ENCODE measurements at regions not wholly inside any gene's neighbourhood (a gene's known extent, or its start where the extent isn't known, plus 50 kb on each side); places are given as distances from the start of the nearest gene placed in this dataset.
"Not testable (repeated sequence)": the region's sequence is repeated elsewhere in the genome, so short reads cannot be mapped to it uniquely, and the experiment has no call there.

DNA sequence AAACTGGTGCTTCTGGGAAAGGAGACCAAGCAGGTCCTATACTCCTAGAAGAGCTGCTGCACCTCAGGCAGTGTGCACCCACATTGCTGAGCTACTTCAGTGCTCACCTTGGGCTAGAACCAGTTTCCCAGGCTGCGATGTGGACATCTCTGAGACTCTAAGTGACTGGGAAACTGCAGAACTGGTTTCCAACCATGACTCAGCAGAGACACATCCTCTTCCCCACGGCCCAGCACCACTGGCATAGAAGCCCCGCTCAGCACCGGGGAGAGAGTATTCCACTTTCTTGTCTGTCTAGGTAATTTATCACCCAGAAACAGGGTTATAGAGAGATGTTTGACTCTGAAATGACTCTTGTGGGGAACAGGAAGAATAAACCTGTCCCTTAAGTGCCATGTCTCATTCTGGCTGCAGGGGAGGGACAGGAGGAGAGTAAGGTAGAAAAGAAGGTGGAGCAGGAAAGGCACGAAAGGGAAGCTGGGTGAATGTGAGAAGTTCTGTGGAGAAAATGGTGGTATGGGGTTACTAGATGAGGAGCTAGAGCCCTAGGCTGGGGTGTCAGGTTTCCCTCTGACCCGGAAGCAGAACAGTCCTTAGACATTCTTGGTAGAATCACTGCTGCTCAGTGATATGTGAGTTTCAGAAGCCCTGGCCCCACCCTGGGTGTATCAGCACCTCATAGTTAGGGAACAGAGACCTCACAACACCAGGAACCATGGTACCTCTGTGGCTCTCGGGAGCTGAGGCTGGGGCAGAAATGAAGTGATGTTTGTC lies 340.4 kb upstream of the NCAM1 start:
- Histone ChIP-seq H3K27ac (ENCODE audit: insufficient read depth, low read length, poor library complexity, severe bottlenecking) (no peak overlapping the region), H3K36me3 (ENCODE audit: control insufficient read depth, insufficient read depth, low read length) (no peaks in the 10 kb centered on the region), H3K4me1 (ENCODE audit: control insufficient read depth, insufficient read depth, low read length, poor library complexity, severe bottlenecking) (no peaks in the 10 kb centered on the region), H3K9me3 (ENCODE audit: control insufficient read depth, low read length) (no peaks in the 10 kb centered on the region), H3K27me3 (replicated peaks; ENCODE audit: control insufficient read depth, insufficient read depth, low read length, poor library complexity, severe bottlenecking) (no peaks in the 10 kb centered on the region), H3K4me3 (ENCODE audit: insufficient read depth, low read depth, low read length, poor library complexity, severe bottlenecking) (no peak overlapping the region)
- DNase-seq: no peak

DNA sequence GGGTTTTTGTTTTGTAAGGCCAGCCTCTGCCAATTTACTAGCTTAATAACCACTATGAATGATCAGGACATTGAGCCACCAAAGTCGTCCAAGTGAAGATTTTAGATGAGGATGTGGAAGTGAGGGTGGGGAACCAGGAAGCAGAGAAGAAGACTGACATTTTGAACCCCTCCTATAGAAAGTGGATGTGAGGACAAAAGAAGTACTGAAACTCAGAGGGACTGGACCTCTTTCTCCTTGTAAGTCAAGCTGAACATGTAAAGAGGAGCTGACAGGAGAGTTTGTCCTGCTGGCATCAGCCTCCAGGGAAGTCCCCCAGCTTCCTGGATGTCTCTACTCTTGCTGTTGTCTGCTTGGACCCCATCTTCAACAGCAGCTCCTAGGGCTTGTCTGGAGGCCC lies 338.2 kb upstream of the NCAM1 start:
- no peak overlapping the region for H3K4me3 ChIP-seq (ENCODE audit: insufficient read depth, low read depth, low read length, poor library complexity, severe bottlenecking)
- H3K27ac ChIP-seq (ENCODE audit: insufficient read depth, low read length, poor library complexity, severe bottlenecking): no peak overlapping the region
- no peaks in the 10 kb centered on the region for H3K4me1 ChIP-seq (ENCODE audit: control insufficient read depth, insufficient read depth, low read length, poor library complexity, severe bottlenecking)
- DNase-seq: no peak
- no peaks in the 10 kb centered on the region for H3K36me3 ChIP-seq (ENCODE audit: control insufficient read depth, insufficient read depth, low read length)
- H3K27me3 ChIP-seq (replicated peaks; ENCODE audit: control insufficient read depth, insufficient read depth, low read length, poor library complexity, severe bottlenecking): no peaks in the 10 kb centered on the region
- no peaks in the 10 kb centered on the region for H3K9me3 ChIP-seq (ENCODE audit: control insufficient read depth, low read length)

DNA sequence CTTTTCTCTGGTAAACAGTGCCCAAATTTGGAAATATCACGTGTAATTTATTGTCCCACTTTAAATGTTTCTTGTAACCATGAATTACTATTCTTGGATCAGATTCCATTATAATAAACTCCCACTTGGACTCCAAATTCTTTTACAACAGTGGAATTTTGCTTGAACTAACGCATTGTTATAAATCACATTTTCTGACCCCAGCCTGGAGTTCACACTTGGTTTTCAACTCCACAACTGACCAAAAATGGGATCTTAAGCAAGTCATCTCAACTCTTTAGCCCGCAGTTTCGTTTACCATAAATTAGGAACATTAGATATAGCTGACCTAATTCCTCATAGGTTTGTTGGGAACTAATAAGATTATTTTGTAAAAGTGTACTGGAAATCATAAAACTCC lies 336.8 kb upstream of the NCAM1 start:
- H3K27ac ChIP-seq (ENCODE audit: insufficient read depth, low read length, poor library complexity, severe bottlenecking): no peak overlapping the region

DNA sequence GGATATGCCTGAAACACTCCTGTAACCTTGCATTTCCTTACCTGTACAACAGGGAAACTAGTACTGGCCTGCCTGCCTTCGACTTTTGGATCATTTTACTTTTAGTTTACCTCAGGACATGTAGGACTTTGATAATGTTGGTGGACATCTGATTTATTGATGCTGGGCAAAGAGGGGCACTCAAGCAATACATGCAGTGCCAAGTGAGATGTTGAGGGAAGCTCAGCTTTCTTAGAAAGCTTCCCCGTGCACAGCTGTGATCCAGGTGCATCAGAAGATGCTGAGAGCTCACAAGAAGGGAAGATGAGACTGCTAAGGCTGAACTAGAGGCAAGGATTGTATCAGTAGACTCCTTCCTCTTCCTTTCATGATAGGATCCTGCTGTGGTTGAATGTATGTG lies 336.2 kb upstream of the NCAM1 start:
- not testable (repeated sequence) for H3K4me3 ChIP-seq (ENCODE audit: insufficient read depth, low read depth, low read length, poor library complexity, severe bottlenecking); DNase-seq; H3K9me3 ChIP-seq (ENCODE audit: control insufficient read depth, low read length); H3K27ac ChIP-seq (ENCODE audit: insufficient read depth, low read length, poor library complexity, severe bottlenecking); H3K36me3 ChIP-seq (ENCODE audit: control insufficient read depth, insufficient read depth, low read length); H3K27me3 ChIP-seq (replicated peaks; ENCODE audit: control insufficient read depth, insufficient read depth, low read length, poor library complexity, severe bottlenecking); H3K4me1 ChIP-seq (ENCODE audit: control insufficient read depth, insufficient read depth, low read length, poor library complexity, severe bottlenecking)

More for the DNA sequence above, 336.8 kb upstream of the NCAM1 start:
- Histone ChIP-seq H3K4me3 (ENCODE audit: insufficient read depth, low read depth, low read length, poor library complexity, severe bottlenecking) (no peak overlapping the region), H3K9me3 (ENCODE audit: control insufficient read depth, low read length) (no peaks in the 10 kb centered on the region), H3K4me1 (ENCODE audit: control insufficient read depth, insufficient read depth, low read length, poor library complexity, severe bottlenecking) (no peaks in the 10 kb centered on the region), H3K27me3 (replicated peaks; ENCODE audit: control insufficient read depth, insufficient read depth, low read length, poor library complexity, severe bottlenecking) (no peaks in the 10 kb centered on the region), H3K36me3 (ENCODE audit: control insufficient read depth, insufficient read depth, low read length) (no peaks in the 10 kb centered on the region)
- DNase-seq: no peak

DNA sequence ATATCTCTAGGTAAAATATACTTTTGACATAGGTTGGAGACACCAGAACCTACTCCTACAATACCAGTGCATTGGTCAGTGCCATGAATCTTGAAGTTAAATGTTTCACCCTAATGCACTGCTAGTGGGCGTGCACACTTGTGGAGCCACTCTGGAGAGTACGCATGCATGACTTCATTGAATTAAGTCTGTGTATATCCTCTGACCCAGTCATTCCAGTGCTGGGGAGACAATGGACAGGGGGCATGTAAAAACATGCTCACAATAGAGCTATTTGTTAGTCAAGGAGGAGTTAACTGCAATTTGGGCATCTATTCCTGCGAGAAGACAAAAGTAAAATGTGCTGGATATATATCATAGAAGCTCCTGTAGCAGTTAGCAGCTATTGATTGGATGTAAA lies 335.4 kb upstream of the NCAM1 start:
- no peaks in the 10 kb centered on the region for H3K9me3 ChIP-seq (ENCODE audit: control insufficient read depth, low read length)
- H3K36me3 ChIP-seq (ENCODE audit: control insufficient read depth, insufficient read depth, low read length): no peaks in the 10 kb centered on the region
- no peaks in the 10 kb centered on the region for H3K4me1 ChIP-seq (ENCODE audit: control insufficient read depth, insufficient read depth, low read length, poor library complexity, severe bottlenecking)
- H3K27me3 ChIP-seq (replicated peaks; ENCODE audit: control insufficient read depth, insufficient read depth, low read length, poor library complexity, severe bottlenecking): no peaks in the 10 kb centered on the region
- DNase-seq: no peak
- no peak overlapping the region for H3K4me3 ChIP-seq (ENCODE audit: insufficient read depth, low read depth, low read length, poor library complexity, severe bottlenecking)
- no peak overlapping the region for H3K27ac ChIP-seq (ENCODE audit: insufficient read depth, low read length, poor library complexity, severe bottlenecking)

- H3K36me3 ChIP-seq (ENCODE audit: control insufficient read depth, insufficient read depth, low read length): no peaks in the 10 kb centered on the region
- H3K4me3 ChIP-seq (ENCODE audit: insufficient read depth, low read depth, low read length, poor library complexity, severe bottlenecking): no peak overlapping the region
- H3K4me1 ChIP-seq (ENCODE audit: control insufficient read depth, insufficient read depth, low read length, poor library complexity, severe bottlenecking): no peaks in the 10 kb centered on the region
- H3K9me3 ChIP-seq (ENCODE audit: control insufficient read depth, low read length): no peaks in the 10 kb centered on the region
- no peaks in the 10 kb centered on the region for H3K27me3 ChIP-seq (replicated peaks; ENCODE audit: control insufficient read depth, insufficient read depth, low read length, poor library complexity, severe bottlenecking)
- DNase-seq: no peak
- H3K27ac ChIP-seq (ENCODE audit: insufficient read depth, low read length, poor library complexity, severe bottlenecking): no peak overlapping the region
These were observed 334.5 kb upstream of the NCAM1 start for GRCh38 chr11:112626731-112627130.

DNA sequence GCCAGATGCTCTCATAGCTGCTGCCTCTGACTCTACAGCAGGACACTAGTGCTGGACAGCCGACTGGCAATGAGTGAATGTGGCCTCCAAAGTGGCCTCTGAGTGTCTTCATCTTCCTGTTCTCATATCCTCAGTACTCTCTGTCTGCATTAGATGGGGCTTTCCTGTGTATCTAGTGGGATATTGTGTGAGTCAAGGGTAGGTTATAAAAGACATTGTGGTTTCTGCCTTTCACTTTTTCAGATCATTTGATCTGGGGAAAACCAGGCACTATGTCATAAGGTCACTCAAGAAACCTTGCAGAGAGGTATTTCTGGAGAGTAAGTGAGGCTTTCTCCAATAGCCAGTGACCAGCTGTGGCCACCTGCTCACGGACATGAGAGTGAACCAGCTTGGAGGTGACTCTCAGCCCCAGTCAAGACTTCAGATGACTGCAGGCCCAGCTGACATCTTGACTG lies 333.6 kb upstream of the NCAM1 start:
- Histone ChIP-seq H3K27me3 (replicated peaks; ENCODE audit: control insufficient read depth, insufficient read depth, low read length, poor library complexity, severe bottlenecking) (peaks cover 2% of the 10 kb centered on the region), H3K36me3 (ENCODE audit: control insufficient read depth, insufficient read depth, low read length) (no peaks in the 10 kb centered on the region), H3K27ac (ENCODE audit: insufficient read depth, low read length, poor library complexity, severe bottlenecking) (no peak overlapping the region), H3K4me1 (ENCODE audit: control insufficient read depth, insufficient read depth, low read length, poor library complexity, severe bottlenecking) (no peaks in the 10 kb centered on the region), H3K9me3 (ENCODE audit: control insufficient read depth, low read length) (no peaks in the 10 kb centered on the region), H3K4me3 (ENCODE audit: insufficient read depth, low read depth, low read length, poor library complexity, severe bottlenecking) (no peak overlapping the region)
- no peak for DNase-seq

DNA sequence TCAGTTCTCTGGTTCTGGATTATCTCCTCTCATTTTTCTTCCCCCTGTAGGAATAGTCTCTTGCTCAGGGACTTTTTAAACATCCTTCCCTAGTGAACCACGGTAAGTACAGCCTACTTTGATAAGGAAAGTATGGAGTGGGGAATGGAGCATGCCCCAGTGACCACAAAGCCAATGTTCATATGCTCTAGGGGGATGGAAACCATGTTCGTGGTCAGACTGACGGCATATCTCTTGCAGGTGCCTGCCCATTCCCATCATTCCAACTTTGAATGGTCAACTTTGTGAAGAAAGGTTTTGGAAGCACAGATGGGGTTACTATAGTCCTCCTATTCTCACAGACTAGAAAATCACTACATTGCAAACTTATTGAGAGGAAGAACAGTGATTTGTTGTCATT lies 332.5 kb upstream of the NCAM1 start:
- no peak overlapping the region for H3K4me3 ChIP-seq (ENCODE audit: insufficient read depth, low read depth, low read length, poor library complexity, severe bottlenecking)
- no peak for DNase-seq
- H3K9me3 ChIP-seq (ENCODE audit: control insufficient read depth, low read length): no peaks in the 10 kb centered on the region
- no peak overlapping the region for H3K27ac ChIP-seq (ENCODE audit: insufficient read depth, low read length, poor library complexity, severe bottlenecking)
- H3K4me1 ChIP-seq (ENCODE audit: control insufficient read depth, insufficient read depth, low read length, poor library complexity, severe bottlenecking): no peaks in the 10 kb centered on the region
- H3K27me3 ChIP-seq (replicated peaks; ENCODE audit: control insufficient read depth, insufficient read depth, low read length, poor library complexity, severe bottlenecking): peaks cover 2% of the 10 kb centered on the region
- no peaks in the 10 kb centered on the region for H3K36me3 ChIP-seq (ENCODE audit: control insufficient read depth, insufficient read depth, low read length)

DNA sequence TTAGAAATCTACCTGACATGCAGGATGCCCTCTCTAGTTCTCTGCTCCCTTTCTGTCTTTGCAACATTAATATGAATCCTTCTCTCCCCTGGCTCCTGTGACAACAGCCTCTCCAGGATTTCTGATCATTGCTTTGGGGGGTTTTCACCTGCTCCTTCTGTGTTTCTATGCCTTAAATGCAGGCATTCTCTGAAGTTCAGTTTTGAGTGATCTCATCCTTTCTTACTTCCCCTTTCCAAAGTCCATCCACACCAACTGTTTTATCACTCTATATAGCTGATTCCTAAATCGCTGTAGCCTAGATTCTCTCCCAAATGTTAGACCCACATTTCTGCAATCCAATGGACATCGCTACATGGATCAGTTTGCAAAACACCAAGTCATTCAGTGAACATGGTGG lies 330.7 kb upstream of the NCAM1 start:
- H3K9me3 ChIP-seq (ENCODE audit: control insufficient read depth, low read length): no peaks in the 10 kb centered on the region
- H3K27ac ChIP-seq (ENCODE audit: insufficient read depth, low read length, poor library complexity, severe bottlenecking): no peak overlapping the region
- no peaks in the 10 kb centered on the region for H3K4me1 ChIP-seq (ENCODE audit: control insufficient read depth, insufficient read depth, low read length, poor library complexity, severe bottlenecking)
- peaks cover 2% of the 10 kb centered on the region for H3K27me3 ChIP-seq (replicated peaks; ENCODE audit: control insufficient read depth, insufficient read depth, low read length, poor library complexity, severe bottlenecking)
- no peaks in the 10 kb centered on the region for H3K36me3 ChIP-seq (ENCODE audit: control insufficient read depth, insufficient read depth, low read length)
- no peak for DNase-seq
- no peak overlapping the region for H3K4me3 ChIP-seq (ENCODE audit: insufficient read depth, low read depth, low read length, poor library complexity, severe bottlenecking)

- no peak for DNase-seq
- peaks cover 2% of the 10 kb centered on the region for H3K27me3 ChIP-seq (replicated peaks; ENCODE audit: control insufficient read depth, insufficient read depth, low read length, poor library complexity, severe bottlenecking)
- H3K27ac ChIP-seq (ENCODE audit: insufficient read depth, low read length, poor library complexity, severe bottlenecking): no peak overlapping the region
- no peaks in the 10 kb centered on the region for H3K36me3 ChIP-seq (ENCODE audit: control insufficient read depth, insufficient read depth, low read length)
- no peak overlapping the region for H3K4me3 ChIP-seq (ENCODE audit: insufficient read depth, low read depth, low read length, poor library complexity, severe bottlenecking)
- H3K4me1 ChIP-seq (ENCODE audit: control insufficient read depth, insufficient read depth, low read length, poor library complexity, severe bottlenecking): no peaks in the 10 kb centered on the region
- H3K9me3 ChIP-seq (ENCODE audit: control insufficient read depth, low read length): no peaks in the 10 kb centered on the region
These were observed 329.9 kb upstream of the NCAM1 start for GRCh38 chr11:112631333-112631732.

Measured in effector memory CD4-positive, alpha-beta T cell (primary cell).